ENCODE measurements at regions not wholly inside any gene's neighbourhood (a gene's known extent, or its start where the extent isn't known, plus 50 kb on each side); places are given as distances from the start of the nearest gene placed in this dataset.

- TF ChIP-seq CTCF (IDR thresholded peaks at IDR 0.05; ENCODE audit: low read depth, low read length, poor library complexity, severe bottlenecking) (no peak), EZH2phosphoT487 (IDR thresholded peaks at IDR 0.05; ENCODE audit: borderline replicate concordance, low read length) (no peak)
These were observed 225.3 kb upstream of the KCNMB2 start for GRCh38 chr3:178310949-178311348.
